IPS-20b (cell line): ENCODE measurements at regions not wholly inside any gene's neighbourhood (a gene's known extent, or its start where the extent isn't known, plus 50 kb on each side); places are given as distances from the start of the nearest gene placed in this dataset.

Experiments
- H3K27ac ChIP-seq: one replicate; pipeline ENCODE4 v1.5.1; 2013; ENCODE audit warnings: low read length
- H3K27me3 ChIP-seq: 2 replicates; pipeline ENCODE4 v1.6.1; 2013; ENCODE audit warnings: mild to moderate bottlenecking, low read length, inconsistent platforms; ENCODE audit not compliant: insufficient read depth
- H3K36me3 ChIP-seq: 2 replicates; pipeline ENCODE4 v1.6.1; 2013; ENCODE audit warnings: low read depth, mild to moderate bottlenecking, inconsistent platforms, low read length, moderate library complexity; ENCODE audit not compliant: insufficient read depth
- H3K4me1 ChIP-seq: 2 replicates; pipeline ENCODE4 v1.6.1; 2013; ENCODE audit warnings: mild to moderate bottlenecking, control low read depth, inconsistent platforms, low read length, moderate library complexity; ENCODE audit not compliant: insufficient read depth
- H3K4me3 ChIP-seq: 2 replicates; pipeline ENCODE4 v1.5.1; 2013; ENCODE audit warnings: mild to moderate bottlenecking, low read length, inconsistent platforms
- H3K9ac ChIP-seq: 2 replicates; pipeline ENCODE4 v1.6.1; 2013; ENCODE audit warnings: low read depth, mild to moderate bottlenecking, inconsistent platforms, low read length, moderate library complexity
- H3K9me3 ChIP-seq: 2 replicates; pipeline ENCODE4 v1.6.1; 2013; ENCODE audit warnings: mild to moderate bottlenecking, low read depth, low read length, inconsistent platforms; ENCODE audit not compliant: insufficient read depth

GRCh38 chr4:186351668-186352194, 85.7 kb downstream of the F11 start:
- Histone ChIP-seq H3K4me3 (no peak overlapping the region), H3K9ac (no peak overlapping the region), H3K4me1 (no peaks in the 10 kb centered on the region), H3K27me3 (peaks cover 32% of the 10 kb centered on the region), H3K36me3 (no peaks in the 10 kb centered on the region), H3K27ac (no peak overlapping the region), H3K9me3 (no peaks in the 10 kb centered on the region)

GRCh38 chr4:186348433-186348832, 82.4 kb downstream of the F11 start:
- no peaks in the 10 kb centered on the region for H3K36me3 ChIP-seq
- H3K9me3 ChIP-seq, result no peaks in the 10 kb centered on the region
- H3K27me3 ChIP-seq, result peaks cover 65% of the 10 kb centered on the region
- H3K4me3 ChIP-seq, result no peak overlapping the region
- H3K27ac ChIP-seq, result no peak overlapping the region
- H3K9ac ChIP-seq, result no peak overlapping the region
- H3K4me1 ChIP-seq, result peaks cover 8% of the 10 kb centered on the region; the same call in 1 of the 2 replicates

- H3K9ac ChIP-seq, result no peak overlapping the region
- no peaks in the 10 kb centered on the region for H3K36me3 ChIP-seq
- H3K27me3 ChIP-seq, result peaks cover 72% of the 10 kb centered on the region
- H3K4me1 ChIP-seq, result peaks cover 8% of the 10 kb centered on the region; the same call in 1 of the 2 replicates
- H3K27ac ChIP-seq, result no peak overlapping the region
- H3K9me3 ChIP-seq, result no peaks in the 10 kb centered on the region
- H3K4me3 ChIP-seq, result no peak overlapping the region
Observed at GRCh38 chr4:186347743-186348142, 81.8 kb downstream of the F11 start.

- Histone ChIP-seq H3K9me3 (no peaks in the 10 kb centered on the region), H3K27me3 (peaks cover 79% of the 10 kb centered on the region), H3K4me1 (peaks cover 8% of the 10 kb centered on the region; the same call in 1 of the 2 replicates), H3K36me3 (no peaks in the 10 kb centered on the region), H3K9ac (no peak overlapping the region), H3K27ac (no peak overlapping the region), H3K4me3 (no peak overlapping the region)
Observed at GRCh38 chr4:186345184-186345583, 79.2 kb downstream of the F11 start.

- Histone ChIP-seq H3K27me3 (peaks cover 63% of the 10 kb centered on the region), H3K9ac (no peak overlapping the region), H3K27ac (no peak overlapping the region), H3K36me3 (no peaks in the 10 kb centered on the region), H3K4me1 (peaks cover 8% of the 10 kb centered on the region; the same call in 1 of the 2 replicates), H3K4me3 (no peak overlapping the region), H3K9me3 (no peaks in the 10 kb centered on the region)
Observed at GRCh38 chr4:186342582-186342981, 76.6 kb downstream of the F11 start.

- Histone ChIP-seq H3K27me3 (peaks cover 54% of the 10 kb centered on the region), H3K27ac (no peak overlapping the region), H3K36me3 (no peaks in the 10 kb centered on the region), H3K9me3 (no peaks in the 10 kb centered on the region), H3K9ac (no peak overlapping the region), H3K4me3 (no peak overlapping the region), H3K4me1 (peaks cover 8% of the 10 kb centered on the region; the same call in 1 of the 2 replicates)
Observed at GRCh38 chr4:186341655-186342054, 75.7 kb downstream of the F11 start.
